Left ventricle myocardium inferior (tissue), 1 donor: ENCODE measurements at regions not wholly inside any gene's neighbourhood (a gene's known extent, or its start where the extent isn't known, plus 50 kb on each side); places are given as distances from the start of the nearest gene placed in this dataset.
"Not testable (repeated sequence)": the region's sequence is repeated elsewhere in the genome, so short reads cannot be mapped to it uniquely, and the experiment has no call there.

Experiments
- DNase-seq: peaks from one replicate; pipeline ENCODE4 v3.0.0-alpha.2; 2020
- H3K27ac ChIP-seq: fragments of 200-600 bp; replicated peaks from 2 replicates; pipeline ENCODE4 v1.8.0; 2021
- H3K27me3 ChIP-seq: fragments of 200-600 bp; 2 replicates; pipeline ENCODE4 v1.8.0; 2021; ENCODE audit warnings: low read depth
- H3K36me3 ChIP-seq: fragments of 200-600 bp; 2 replicates; pipeline ENCODE4 v1.8.0; 2021
- H3K4me1 ChIP-seq: fragments of 200-600 bp; 2 replicates; pipeline ENCODE4 v1.8.0; 2021
- H3K4me3 ChIP-seq: fragments of 200-600 bp; 2 replicates; pipeline ENCODE4 v1.8.0; 2021; ENCODE audit warnings: mild to moderate bottlenecking, moderate library complexity
- H3K9me3 ChIP-seq: fragments of 200-600 bp; replicated peaks from 2 replicates; pipeline ENCODE4 v1.8.0; 2021
- intact Hi-C: fragments of 100-400 bp; cut with micrococcal nuclease; formaldehyde crosslinking; loops from one replicate; pipeline ENCODE4 v1.11.0; 2022
- TF ChIP-seq, protein P1 (sequence below): fragments of 200-600 bp; IDR thresholded peaks from 2 replicates; pipeline ENCODE4 v1.8.0; 2021; ENCODE audit warnings: antibody characterized with exemption, mild to moderate bottlenecking, borderline replicate concordance
- donor health status: DM: no; HTN: yes; CAD: no; lungs with severe emphysema.

DNA sequence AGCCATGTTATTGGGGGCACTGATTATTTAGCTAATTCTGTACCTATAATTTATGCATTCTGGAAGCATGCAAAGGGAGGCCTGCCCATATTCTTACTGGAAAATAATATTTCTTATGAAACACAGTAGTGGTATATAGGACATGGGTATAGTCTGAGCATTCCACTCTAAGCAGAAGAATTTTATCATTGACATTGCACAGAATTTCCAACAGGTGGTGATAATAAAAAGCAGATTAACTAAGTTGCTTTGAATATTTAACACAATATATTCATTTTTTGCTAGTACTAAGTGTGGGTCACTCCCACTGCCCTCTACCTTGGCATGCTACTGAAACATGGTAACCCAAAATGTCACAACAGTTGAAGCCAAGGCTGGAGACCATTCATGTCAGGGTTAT is 728.8 kb upstream of the FAT3 start:
- intact Hi-C loops = no loop called here
- DNase-seq = no peak
- TF ChIP-seq, protein P1, sequence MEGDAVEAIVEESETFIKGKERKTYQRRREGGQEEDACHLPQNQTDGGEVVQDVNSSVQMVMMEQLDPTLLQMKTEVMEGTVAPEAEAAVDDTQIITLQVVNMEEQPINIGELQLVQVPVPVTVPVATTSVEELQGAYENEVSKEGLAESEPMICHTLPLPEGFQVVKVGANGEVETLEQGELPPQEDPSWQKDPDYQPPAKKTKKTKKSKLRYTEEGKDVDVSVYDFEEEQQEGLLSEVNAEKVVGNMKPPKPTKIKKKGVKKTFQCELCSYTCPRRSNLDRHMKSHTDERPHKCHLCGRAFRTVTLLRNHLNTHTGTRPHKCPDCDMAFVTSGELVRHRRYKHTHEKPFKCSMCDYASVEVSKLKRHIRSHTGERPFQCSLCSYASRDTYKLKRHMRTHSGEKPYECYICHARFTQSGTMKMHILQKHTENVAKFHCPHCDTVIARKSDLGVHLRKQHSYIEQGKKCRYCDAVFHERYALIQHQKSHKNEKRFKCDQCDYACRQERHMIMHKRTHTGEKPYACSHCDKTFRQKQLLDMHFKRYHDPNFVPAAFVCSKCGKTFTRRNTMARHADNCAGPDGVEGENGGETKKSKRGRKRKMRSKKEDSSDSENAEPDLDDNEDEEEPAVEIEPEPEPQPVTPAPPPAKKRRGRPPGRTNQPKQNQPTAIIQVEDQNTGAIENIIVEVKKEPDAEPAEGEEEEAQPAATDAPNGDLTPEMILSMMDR = no peak

DNA sequence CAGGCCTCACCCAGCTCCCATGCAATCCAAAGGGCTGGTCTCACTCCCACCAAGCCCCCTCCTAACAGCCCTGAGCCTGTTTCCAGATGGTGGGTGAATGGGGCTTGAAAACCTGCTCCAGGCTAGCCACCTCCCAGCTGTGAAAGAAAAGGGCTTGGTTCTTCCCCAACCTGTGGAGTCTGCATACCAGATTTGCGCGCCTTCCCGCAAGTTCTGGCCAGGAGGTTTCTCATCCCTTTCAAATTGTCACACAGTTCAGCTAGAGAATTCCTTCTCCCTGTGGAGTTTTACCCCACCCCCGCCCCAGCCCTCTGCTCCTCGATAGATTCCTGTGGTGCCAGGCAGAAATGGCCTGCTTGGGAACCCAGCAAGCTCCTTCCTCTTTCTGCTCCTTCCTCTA is 734.6 kb upstream of the FAT3 start:
- Histone ChIP-seq H3K27me3 (no peaks in the 10 kb centered on the region), H3K4me1 (no peaks in the 10 kb centered on the region), H3K27ac (no peak overlapping the region), H3K4me3 (no peak overlapping the region), H3K36me3 (no peaks in the 10 kb centered on the region), H3K9me3 (peaks cover 25% of the 10 kb centered on the region)
- intact Hi-C loops = no loop called here
- no peak for DNase-seq
- TF ChIP-seq, protein P1 = no peak

More for the DNA sequence above, 728.8 kb upstream of the FAT3 start:
- no peak overlapping the region for H3K4me3 ChIP-seq
- no peaks in the 10 kb centered on the region for H3K9me3 ChIP-seq
- no peaks in the 10 kb centered on the region for H3K27me3 ChIP-seq
- no peak overlapping the region for H3K27ac ChIP-seq
- H3K36me3 ChIP-seq = no peaks in the 10 kb centered on the region
- no peaks in the 10 kb centered on the region for H3K4me1 ChIP-seq

DNA sequence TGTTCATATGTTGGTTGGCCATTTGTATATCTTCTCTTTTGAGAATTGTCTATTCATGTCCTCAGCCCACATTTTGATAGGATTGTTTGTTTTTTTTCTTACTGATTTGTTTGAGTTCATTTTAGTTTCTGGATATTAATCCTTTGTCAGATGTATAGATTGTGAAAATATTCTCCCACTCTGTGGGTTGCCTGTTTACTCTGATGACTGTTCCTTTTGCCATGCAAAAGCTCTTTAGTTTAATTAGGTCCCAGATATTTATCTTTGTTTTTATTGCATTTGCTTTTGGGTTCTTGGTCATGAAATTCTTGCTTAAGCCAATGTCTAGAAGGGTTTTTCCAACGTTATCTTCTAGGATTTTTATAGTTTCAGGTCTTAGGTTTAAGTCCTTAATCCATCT is 740.7 kb upstream of the FAT3 start:
- peaks cover 53% of the 10 kb centered on the region for H3K9me3 ChIP-seq
- H3K27me3 ChIP-seq, DNase-seq, H3K36me3 ChIP-seq, H3K27ac ChIP-seq, H3K4me1 ChIP-seq, H3K4me3 ChIP-seq, intact Hi-C loops: not testable (repeated sequence)

DNA sequence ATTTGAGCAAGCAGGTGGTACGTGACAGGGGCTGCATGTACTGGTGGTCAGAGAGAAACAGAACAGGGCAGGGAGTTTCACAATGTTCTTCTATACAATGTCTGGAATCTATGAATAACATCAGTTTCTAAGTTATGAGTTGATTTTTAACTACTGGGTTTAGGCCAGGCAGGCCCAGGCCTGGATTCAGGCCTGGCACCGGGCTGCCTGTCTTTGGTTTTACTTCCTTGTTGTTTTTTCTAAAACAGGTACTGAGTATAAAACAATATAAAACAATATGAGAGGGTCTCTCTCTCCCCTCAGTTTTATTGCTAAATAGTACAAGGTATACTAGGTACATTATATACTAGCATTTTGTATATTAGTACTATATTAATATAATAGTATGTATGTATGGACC is 742.7 kb upstream of the FAT3 start:
- H3K27me3 ChIP-seq, H3K4me1 ChIP-seq, H3K36me3 ChIP-seq, H3K4me3 ChIP-seq, H3K27ac ChIP-seq, DNase-seq, intact Hi-C loops: not testable (repeated sequence)
- H3K9me3 ChIP-seq = peaks cover 66% of the 10 kb centered on the region

- intact Hi-C loops = no loop called here
- TF ChIP-seq, protein P1 = no peak
- peaks cover 15% of the 10 kb centered on the region for H3K9me3 ChIP-seq
Observed at GRCh38 chr11:91470656-91471055, 754.0 kb upstream of the FAT3 start.

GRCh38 chr11:91459840-91460239 is 764.8 kb upstream of the FAT3 start:
- Histone ChIP-seq H3K9me3 (no peaks in the 10 kb centered on the region), H3K4me3 (no peak overlapping the region), H3K36me3 (no peaks in the 10 kb centered on the region), H3K4me1 (no peaks in the 10 kb centered on the region), H3K27me3 (no peaks in the 10 kb centered on the region), H3K27ac (no peak overlapping the region)
- TF ChIP-seq, protein P1 = no peak
- DNase-seq = no peak
- intact Hi-C loops = no loop called here

More at GRCh38 chr11:91470656-91471055, 754.0 kb upstream of the FAT3 start:
- Histone ChIP-seq H3K4me3 (no peak overlapping the region), H3K36me3 (no peaks in the 10 kb centered on the region), H3K4me1 (no peaks in the 10 kb centered on the region), H3K27ac (no peak overlapping the region), H3K27me3 (no peaks in the 10 kb centered on the region)
- DNase-seq = no peak

- intact Hi-C loops = no loop called here
- H3K4me3 ChIP-seq = no peak overlapping the region
- H3K9me3 ChIP-seq = no peaks in the 10 kb centered on the region
- no peaks in the 10 kb centered on the region for H3K4me1 ChIP-seq
- H3K27me3 ChIP-seq = peaks cover 9% of the 10 kb centered on the region
- no peak overlapping the region for H3K27ac ChIP-seq
- TF ChIP-seq, protein P1 = no peak
- DNase-seq = no peak
- H3K36me3 ChIP-seq = no peaks in the 10 kb centered on the region
Observed at GRCh38 chr11:91446267-91446666, 778.4 kb upstream of the FAT3 start.
